Skin epidermis (tissue), 12 donors: ENCODE measurements at regions not wholly inside any gene's neighbourhood (a gene's known extent, or its start where the extent isn't known, plus 50 kb on each side); places are given as distances from the start of the nearest gene placed in this dataset.

ENCODE experiments used
- H3K27ac ChIP-seq, 21 experiments: fragments of 200-600 bp; sonication (generic) in 11 of 21; one replicate each; pipeline ENCODE4 v1.5.0; 2020; ENCODE audit warnings: mild to moderate bottlenecking in 3 of 21, inconsistent platforms in 2 of 21, moderate library complexity in 2 of 21
- H3K4me3 ChIP-seq, 7 experiments: fragments of 200-600 bp; sonication (generic) in 2 of 7; one replicate each; pipeline ENCODE4 v1.5.0; 2020; ENCODE audit warnings: inconsistent platforms in 2 of 7, mild to moderate bottlenecking in 2 of 7, moderate library complexity in 1 of 7

GRCh38 chr2:16117791-16118610 is 177.7 kb downstream of the MYCN start:
- H3K4me3 ChIP-seq = no peak overlapping the region
- H3K27ac ChIP-seq = no peak overlapping the region

- Histone ChIP-seq H3K27ac (no peak overlapping the region), H3K4me3 (no peak overlapping the region)
These were observed 176.8 kb downstream of the MYCN start for GRCh38 chr2:16117021-16117700.

GRCh38 chr2:16115881-16116830 is 175.8 kb downstream of the MYCN start:
- Histone ChIP-seq H3K4me3 (no peak overlapping the region), H3K27ac (no peak overlapping the region)

- H3K4me3 ChIP-seq = no peak overlapping the region
- no peak overlapping the region for H3K27ac ChIP-seq
These were observed 174.9 kb downstream of the MYCN start for GRCh38 chr2:16115291-16115690.

- H3K27ac ChIP-seq = no peak overlapping the region
- no peak overlapping the region for H3K4me3 ChIP-seq
These were observed 174.5 kb downstream of the MYCN start for GRCh38 chr2:16114836-16115235.

- no peak overlapping the region for H3K27ac ChIP-seq
These were observed 173.7 kb downstream of the MYCN start for GRCh38 chr2:16114070-16114469.

GRCh38 chr2:16113568-16113967 is 173.2 kb downstream of the MYCN start:
- Histone ChIP-seq H3K4me3 (no peak overlapping the region), H3K27ac (no peak overlapping the region)

More at GRCh38 chr2:16114070-16114469, 173.7 kb downstream of the MYCN start:
- no peak overlapping the region for H3K4me3 ChIP-seq

- H3K27ac ChIP-seq = no peak overlapping the region
- no peak overlapping the region for H3K4me3 ChIP-seq
These were observed 172.7 kb downstream of the MYCN start for GRCh38 chr2:16112972-16113560.

GRCh38 chr2:16112251-16112971 is 172.1 kb downstream of the MYCN start:
- no peak overlapping the region for H3K4me3 ChIP-seq
- no peak overlapping the region for H3K27ac ChIP-seq

GRCh38 chr2:16111838-16112210 is 171.5 kb downstream of the MYCN start:
- H3K27ac ChIP-seq = no peak overlapping the region
- no peak overlapping the region for H3K4me3 ChIP-seq

- Histone ChIP-seq H3K4me3 (no peak overlapping the region), H3K27ac (no peak overlapping the region)
These were observed 169.5 kb downstream of the MYCN start for GRCh38 chr2:16109821-16110310.

GRCh38 chr2:16109368-16109820 is 169.0 kb downstream of the MYCN start:
- H3K27ac ChIP-seq = no peak overlapping the region
- no peak overlapping the region for H3K4me3 ChIP-seq

GRCh38 chr2:16107246-16107645 is 166.9 kb downstream of the MYCN start:
- H3K27ac ChIP-seq = no peak overlapping the region
- H3K4me3 ChIP-seq = no peak overlapping the region

- no peak overlapping the region for H3K27ac ChIP-seq
These were observed 166.3 kb downstream of the MYCN start for GRCh38 chr2:16106619-16107018.

GRCh38 chr2:16105669-16106281 is 165.4 kb downstream of the MYCN start:
- H3K27ac ChIP-seq = no peak overlapping the region

More at GRCh38 chr2:16106619-16107018, 166.3 kb downstream of the MYCN start:
- no peak overlapping the region for H3K4me3 ChIP-seq

GRCh38 chr2:16104949-16105668 is 164.8 kb downstream of the MYCN start:
- no peak overlapping the region for H3K27ac ChIP-seq
- no peak overlapping the region for H3K4me3 ChIP-seq

More at GRCh38 chr2:16105669-16106281, 165.4 kb downstream of the MYCN start:
- no peak overlapping the region for H3K4me3 ChIP-seq

- Histone ChIP-seq H3K27ac (no peak overlapping the region), H3K4me3 (no peak overlapping the region)
These were observed 164.1 kb downstream of the MYCN start for GRCh38 chr2:16104315-16104948.
